Right renal pelvis (tissue), 4 donors: ENCODE measurements at regions not wholly inside any gene's neighbourhood (a gene's known extent, or its start where the extent isn't known, plus 50 kb on each side); places are given as distances from the start of the nearest gene placed in this dataset.

Experiments used
- DNase-seq, 4 donors: peaks; one replicate each; pipeline ENCODE4 v3.0.0-alpha.2; 2013; ENCODE audit warnings: low read depth in 4 of 4, low spot score in 3 of 4, missing footprints in 1 of 4

GRCh38 chr2:88283886-88284592, 113.9 kb downstream of the THNSL2 start:
- DNase-seq = no peak

- DNase-seq = no peak
Observed at GRCh38 chr2:88281302-88282217, 111.4 kb downstream of the THNSL2 start.

- no peak for DNase-seq
Observed at GRCh38 chr2:88269836-88270235, 99.7 kb downstream of the THNSL2 start.

GRCh38 chr2:88265352-88266303, 95.5 kb downstream of the THNSL2 start:
- no peak for DNase-seq

- DNase-seq = no peak
Observed at GRCh38 chr2:88263861-88264260, 93.7 kb downstream of the THNSL2 start.

- DNase-seq = no peak
Observed at GRCh38 chr2:88261725-88262124, 91.6 kb downstream of the THNSL2 start.

- DNase-seq = no peak
Observed at GRCh38 chr2:88258208-88258607, 88.1 kb downstream of the THNSL2 start.

GRCh38 chr2:88254437-88255091, 84.4 kb downstream of the THNSL2 start:
- no peak for DNase-seq

GRCh38 chr2:88253997-88254396, 83.9 kb downstream of the THNSL2 start:
- DNase-seq = no peak

GRCh38 chr2:88253375-88253774, 83.2 kb downstream of the THNSL2 start:
- DNase-seq = no peak

- DNase-seq = no peak
Observed at GRCh38 chr2:88252646-88253045, 82.5 kb downstream of the THNSL2 start.

- no peak for DNase-seq
Observed at GRCh38 chr2:88252111-88252510, 82.0 kb downstream of the THNSL2 start.

GRCh38 chr2:88250404-88250803, 80.3 kb downstream of the THNSL2 start:
- DNase-seq = no peak

GRCh38 chr2:88248280-88248828, 78.2 kb downstream of the THNSL2 start:
- no peak for DNase-seq

- no peak for DNase-seq
Observed at GRCh38 chr2:88247531-88247930, 77.4 kb downstream of the THNSL2 start.

- no peak for DNase-seq
Observed at GRCh38 chr2:88245109-88245508, 75.0 kb downstream of the THNSL2 start.

GRCh38 chr2:88239781-88240180, 69.6 kb downstream of the THNSL2 start:
- no peak for DNase-seq

- DNase-seq = no peak
Observed at GRCh38 chr2:88236666-88237065, 66.5 kb downstream of the THNSL2 start.
